ENCODE measurements at regions not wholly inside any gene's neighbourhood (a gene's known extent, or its start where the extent isn't known, plus 50 kb on each side); places are given as distances from the start of the nearest gene placed in this dataset.
"Not testable (repeated sequence)": the region's sequence is repeated elsewhere in the genome, so short reads cannot be mapped to it uniquely, and the experiment has no call there.

- Histone ChIP-seq H3K4me3 (no peak overlapping the region), H3K27ac (no peak overlapping the region)
Measured at GRCh38 chr4:81722290-81722851, 250.7 kb upstream of the RASGEF1B start.

- Histone ChIP-seq H3K4me3 (no peak overlapping the region), H3K27ac (no peak overlapping the region)
Measured at GRCh38 chr4:81715757-81716156, 244.1 kb upstream of the RASGEF1B start.

GRCh38 chr4:81715357-81715756 lies 243.7 kb upstream of the RASGEF1B start:
- not testable (repeated sequence) for H3K27ac ChIP-seq, H3K4me3 ChIP-seq

GRCh38 chr4:81714291-81714690 lies 242.6 kb upstream of the RASGEF1B start:
- Histone ChIP-seq H3K27ac (no peak overlapping the region), H3K4me3 (no peak overlapping the region)

GRCh38 chr4:81712714-81713113 lies 241.0 kb upstream of the RASGEF1B start:
- H3K4me3 ChIP-seq: no peak overlapping the region

DNA sequence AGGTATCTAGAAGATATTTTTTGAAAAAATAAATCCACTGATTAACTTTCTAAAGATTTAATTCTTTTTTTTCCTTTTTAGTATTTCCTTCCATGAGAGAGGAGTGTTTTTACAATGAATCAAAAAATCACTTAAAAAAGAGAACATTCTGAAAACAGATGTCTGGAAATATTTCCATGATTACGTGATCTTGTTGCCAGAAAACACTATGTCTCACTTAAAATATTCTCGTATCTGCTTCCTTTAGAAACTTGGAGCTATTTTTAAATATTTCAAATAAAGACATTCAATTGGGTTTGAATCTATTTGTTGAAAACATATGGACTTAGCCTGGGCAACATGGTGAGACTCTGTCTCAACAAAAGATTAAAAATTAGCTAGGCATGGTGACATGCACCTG lies 232.8 kb upstream of the RASGEF1B start:
- no peak overlapping the region for H3K4me3 ChIP-seq
- H3K27ac ChIP-seq: no peak overlapping the region

More at GRCh38 chr4:81712714-81713113, 241.0 kb upstream of the RASGEF1B start:
- no peak overlapping the region for H3K27ac ChIP-seq

DNA sequence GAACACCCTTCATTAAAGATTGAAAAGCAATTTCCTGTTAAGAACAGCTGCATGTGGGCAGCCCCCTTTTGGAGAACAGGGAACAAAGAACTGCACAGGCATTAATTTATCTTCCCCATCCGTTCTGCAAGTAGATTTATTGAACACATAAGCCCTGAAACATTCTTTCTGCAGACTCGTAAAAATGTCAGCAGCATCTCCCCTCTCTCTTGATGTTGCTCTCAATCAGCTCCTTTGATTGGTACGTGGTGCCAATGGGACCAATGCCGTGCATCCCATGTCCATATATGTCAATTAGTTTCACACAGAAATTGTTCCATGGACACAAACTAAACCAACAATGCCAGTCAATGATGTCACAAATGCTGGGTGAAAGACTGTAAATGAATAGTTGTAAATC lies 228.5 kb upstream of the RASGEF1B start:
- H3K4me3 ChIP-seq: no peak overlapping the region

DNA sequence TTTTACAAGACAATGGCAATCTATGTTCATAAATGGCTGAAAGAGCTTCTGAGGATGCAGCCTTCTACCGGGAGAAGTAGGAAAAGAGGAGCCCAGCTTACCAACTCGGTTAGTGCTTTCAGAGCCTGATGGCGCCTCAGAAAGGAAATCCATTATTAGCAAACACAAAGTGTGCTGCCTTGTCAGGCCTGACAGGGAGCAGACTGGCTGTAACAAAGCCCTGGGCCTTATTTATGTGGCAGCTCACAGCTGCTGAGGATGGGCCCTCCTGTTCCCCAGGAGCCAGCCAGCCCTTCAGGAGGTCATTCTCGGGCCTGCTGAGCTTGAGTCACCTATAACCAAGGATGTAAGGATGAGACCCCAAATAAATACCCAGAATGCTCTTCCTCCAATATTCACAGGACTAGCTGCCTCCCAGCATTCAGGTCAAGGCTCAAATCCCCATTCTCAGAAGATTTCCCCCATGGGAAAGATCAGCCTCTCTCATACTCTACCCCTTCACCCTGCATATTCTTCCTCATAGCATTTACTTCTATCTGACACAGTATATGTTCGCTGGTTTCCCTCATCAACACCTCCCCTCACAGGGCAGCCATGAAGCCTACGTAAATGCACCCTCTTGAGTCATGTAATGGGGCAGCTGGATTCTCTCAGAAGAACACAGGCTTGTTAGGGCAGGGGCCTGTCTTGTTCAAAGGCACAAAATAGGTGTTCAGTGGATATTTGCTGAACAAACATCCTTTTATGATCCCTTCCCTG lies 227.0 kb upstream of the RASGEF1B start:
- Histone ChIP-seq H3K27ac (no peak overlapping the region), H3K4me3 (no peak overlapping the region)

More for the DNA sequence above, 228.5 kb upstream of the RASGEF1B start:
- H3K27ac ChIP-seq: no peak overlapping the region

GRCh38 chr4:81694176-81694913 lies 222.6 kb upstream of the RASGEF1B start:
- Histone ChIP-seq H3K27ac (no peak overlapping the region), H3K4me3 (no peak overlapping the region)

- Histone ChIP-seq H3K4me3 (no peak overlapping the region), H3K27ac (no peak overlapping the region)
Measured at GRCh38 chr4:81690871-81691270, 219.2 kb upstream of the RASGEF1B start.

- H3K27ac ChIP-seq: no peak overlapping the region
- H3K4me3 ChIP-seq: no peak overlapping the region
Measured at GRCh38 chr4:81688085-81688484, 216.4 kb upstream of the RASGEF1B start.

DNA sequence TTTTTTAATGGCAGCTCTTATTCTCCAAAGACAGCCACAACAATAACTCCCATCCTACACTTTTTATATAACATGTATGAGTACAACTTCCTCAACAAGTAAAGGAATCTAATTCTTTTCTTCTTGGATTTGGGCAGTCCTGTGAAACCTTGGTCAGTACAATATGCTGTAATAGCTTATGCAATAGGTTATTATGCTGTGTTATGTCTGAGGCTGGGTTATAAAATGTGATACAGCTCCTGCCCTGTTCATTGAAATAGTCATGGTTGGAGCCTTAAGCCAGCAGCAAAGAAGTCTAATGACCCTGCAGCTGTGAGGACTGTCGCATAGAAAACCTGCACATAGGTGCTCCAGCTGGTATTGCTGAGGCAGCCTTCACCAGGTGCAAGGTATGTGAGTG lies 215.8 kb upstream of the RASGEF1B start:
- no peak overlapping the region for H3K4me3 ChIP-seq
- no peak overlapping the region for H3K27ac ChIP-seq

DNA sequence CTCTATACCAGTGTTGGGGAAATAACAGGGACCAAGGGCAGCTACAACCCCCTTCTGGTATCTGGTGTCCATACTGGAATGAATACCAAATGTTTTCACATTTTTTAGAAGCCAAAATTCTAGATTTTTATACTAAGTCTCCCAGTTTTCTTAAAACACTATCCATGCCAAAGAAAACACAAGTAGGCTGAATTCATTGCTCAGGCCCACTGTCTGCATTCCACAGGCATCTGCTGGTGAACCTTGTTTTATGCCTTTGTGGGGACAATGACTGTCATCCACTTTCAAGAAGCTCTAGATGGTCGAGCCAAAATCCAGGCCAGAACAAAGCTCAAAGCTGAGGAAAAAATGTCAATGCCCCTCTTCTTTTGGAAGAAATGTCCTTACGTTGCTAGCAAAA lies 213.4 kb upstream of the RASGEF1B start:
- peak overlapping the region in 1 of 21 experiments; percentile 29 for H3K27ac ChIP-seq

GRCh38 chr4:81684352-81684751 lies 212.6 kb upstream of the RASGEF1B start:
- Histone ChIP-seq H3K27ac (peak overlapping the region in 1 of 21 experiments; percentile 29), H3K4me3 (no peak overlapping the region)

More for the DNA sequence above, 213.4 kb upstream of the RASGEF1B start:
- no peak overlapping the region for H3K4me3 ChIP-seq

DNA sequence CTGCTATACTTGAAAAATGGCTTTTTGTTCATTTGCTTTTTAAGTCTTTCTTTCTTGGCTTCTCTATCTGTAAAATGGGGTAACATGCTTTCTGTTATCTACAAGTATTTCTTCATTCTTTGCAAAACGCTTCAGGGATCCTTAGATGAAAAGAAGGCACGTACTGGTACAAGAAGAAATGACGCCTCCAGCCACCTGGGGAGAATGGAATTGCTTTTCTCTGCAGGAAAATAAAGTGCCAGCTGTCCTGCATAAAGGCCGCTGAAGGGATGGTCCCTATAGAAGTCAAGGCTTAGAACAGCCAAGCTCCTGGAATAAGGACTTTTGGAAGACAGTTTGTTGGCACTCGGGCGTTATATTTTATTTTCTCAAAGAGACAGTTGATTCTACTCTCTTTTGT lies 210.8 kb upstream of the RASGEF1B start:
- no peak overlapping the region for H3K27ac ChIP-seq

DNA sequence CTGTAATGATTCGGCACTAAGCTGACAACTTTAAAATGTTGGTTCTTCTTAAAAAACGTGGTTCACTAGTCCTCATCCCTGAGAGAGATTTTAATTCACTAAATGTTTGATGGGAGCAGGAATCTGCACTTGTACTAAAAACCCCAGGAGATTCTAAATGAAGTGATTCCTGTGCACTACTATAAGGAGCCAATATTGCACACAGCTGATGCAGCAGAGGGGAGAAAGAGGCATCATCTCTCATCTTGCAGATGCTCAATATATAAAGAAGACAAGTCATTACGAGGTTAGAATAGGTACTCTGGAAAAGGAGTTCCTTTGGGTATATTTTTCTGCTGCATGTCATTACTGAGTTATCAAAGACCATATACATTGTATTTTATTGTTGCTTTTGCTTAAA lies 207.6 kb upstream of the RASGEF1B start:
- H3K4me3 ChIP-seq: no peak overlapping the region

More for the DNA sequence above, 210.8 kb upstream of the RASGEF1B start:
- no peak overlapping the region for H3K4me3 ChIP-seq

DNA sequence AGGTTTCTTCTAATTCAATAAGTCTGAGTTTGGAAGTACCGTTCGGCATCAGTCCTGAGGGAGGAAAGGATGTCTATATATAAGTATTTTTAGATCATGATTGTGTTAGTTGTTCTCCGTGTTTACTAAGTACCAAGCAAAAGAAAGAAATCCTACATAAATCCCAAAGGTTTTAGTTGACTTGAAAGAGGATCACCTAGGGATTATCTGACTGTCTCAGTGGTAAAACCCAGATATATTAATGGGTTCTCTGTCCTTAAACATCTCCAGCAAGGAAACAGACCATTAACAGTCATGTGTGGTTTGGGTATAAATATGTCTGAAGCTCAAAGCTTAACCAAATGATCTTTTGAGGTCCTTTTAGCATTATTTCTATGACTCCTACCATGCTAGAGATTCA lies 207.1 kb upstream of the RASGEF1B start:
- no peak overlapping the region for H3K4me3 ChIP-seq

More for the DNA sequence above, 207.6 kb upstream of the RASGEF1B start:
- no peak overlapping the region for H3K27ac ChIP-seq

DNA sequence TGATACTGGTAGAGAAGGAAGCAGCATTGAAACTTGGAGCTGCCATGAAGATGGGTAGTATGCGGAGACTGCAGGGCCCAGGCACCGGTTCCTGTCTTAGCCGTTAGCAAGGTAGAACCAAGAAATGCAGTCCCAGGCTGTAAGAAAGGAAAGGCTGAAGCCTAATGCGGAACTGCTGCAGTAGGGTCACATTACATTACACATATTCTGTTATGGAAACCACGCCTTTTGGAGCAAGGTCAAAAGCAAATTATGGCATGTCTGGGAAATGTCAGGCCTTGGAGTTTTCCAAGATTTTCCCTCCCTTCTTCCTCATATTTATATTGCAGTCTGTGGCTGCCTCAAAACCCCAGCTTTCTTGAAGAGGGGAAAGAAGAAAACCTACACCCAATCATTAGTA lies 204.8 kb upstream of the RASGEF1B start:
- peak overlapping the region in 7 of 21 experiments; percentile 1 to 63 (median 30) for H3K27ac ChIP-seq
- H3K4me3 ChIP-seq: no peak overlapping the region

More for the DNA sequence above, 207.1 kb upstream of the RASGEF1B start:
- H3K27ac ChIP-seq: no peak overlapping the region

- H3K27ac ChIP-seq: peak overlapping the region in 8 of 21 experiments; percentile 1 to 63 (median 34)
Measured at GRCh38 chr4:81675791-81676393, 204.2 kb upstream of the RASGEF1B start.

GRCh38 chr4:81673961-81674360 lies 202.3 kb upstream of the RASGEF1B start:
- H3K4me3 ChIP-seq: no peak overlapping the region

More at GRCh38 chr4:81675791-81676393, 204.2 kb upstream of the RASGEF1B start:
- H3K4me3 ChIP-seq: no peak overlapping the region

More at GRCh38 chr4:81673961-81674360, 202.3 kb upstream of the RASGEF1B start:
- no peak overlapping the region for H3K27ac ChIP-seq

Measured in skin epidermis (tissue), 12 donors.